HG03097 (cell line): ENCODE measurements at regions not wholly inside any gene's neighbourhood (a gene's known extent, or its start where the extent isn't known, plus 50 kb on each side); places are given as distances from the start of the nearest gene placed in this dataset.

Experiments used
- ATAC-seq: cut with Tn5 transposase; IDR thresholded peaks from one replicate; pipeline ENCODE4 v1.9.1; 2021; ENCODE audit not compliant: unreplicated experiment, low FRiP score

GRCh38 chr13:107866941-107867623 lies 348.3 kb downstream of the LIG4 start:
- no peak for ATAC-seq

- ATAC-seq, result no peak
These were observed 349.1 kb downstream of the LIG4 start for GRCh38 chr13:107866032-107866940.

DNA sequence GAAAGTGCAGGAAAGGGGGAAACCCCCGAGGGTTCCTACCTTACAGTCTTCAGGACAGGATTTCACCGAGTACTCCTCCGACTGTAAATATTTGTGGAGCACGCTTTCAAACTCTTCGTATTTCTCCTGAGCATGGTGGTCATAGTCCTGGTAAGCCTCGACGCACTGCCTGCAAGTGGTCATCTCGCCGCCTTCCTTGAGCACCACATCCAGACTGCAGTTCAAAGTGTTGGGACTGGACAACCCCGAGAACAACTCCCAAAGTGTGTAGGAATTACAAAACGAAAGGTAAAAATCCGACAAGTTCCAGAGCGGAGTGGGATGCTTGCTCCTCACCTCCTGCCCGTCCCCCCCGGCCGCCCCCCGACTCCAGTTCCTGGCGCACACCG lies 349.7 kb downstream of the LIG4 start:
- ATAC-seq, result no peak

- no peak for ATAC-seq
These were observed 350.1 kb downstream of the LIG4 start for GRCh38 chr13:107865318-107865575.

- no peak for ATAC-seq
These were observed 350.6 kb downstream of the LIG4 start for GRCh38 chr13:107864543-107865317.

DNA sequence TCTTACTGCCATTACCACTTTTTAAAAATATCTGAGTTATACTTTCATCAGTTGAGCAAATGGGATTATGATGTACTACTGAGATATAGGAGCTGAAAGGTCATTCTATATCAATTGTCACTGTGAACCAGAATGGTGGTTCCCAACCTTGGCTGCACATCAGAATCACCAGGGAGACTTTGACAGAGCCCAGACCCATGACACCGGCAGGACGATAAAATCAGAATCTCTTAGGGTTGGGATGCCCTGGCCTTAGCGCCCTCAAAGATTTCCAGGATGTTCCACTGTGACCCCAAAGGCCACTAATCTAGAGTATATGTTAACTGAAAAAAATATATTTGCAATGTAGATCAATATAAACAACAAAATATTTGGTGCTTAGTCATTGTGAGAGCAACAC lies 355.1 kb downstream of the LIG4 start:
- ATAC-seq, result no peak

- no peak for ATAC-seq
These were observed 360.5 kb downstream of the LIG4 start for GRCh38 chr13:107854880-107855279.

- no peak for ATAC-seq
These were observed 363.3 kb downstream of the LIG4 start for GRCh38 chr13:107852072-107852471.

GRCh38 chr13:107851670-107852069 lies 363.7 kb downstream of the LIG4 start:
- no peak for ATAC-seq

- ATAC-seq, result no peak
These were observed 367.9 kb downstream of the LIG4 start for GRCh38 chr13:107847406-107847805.

DNA sequence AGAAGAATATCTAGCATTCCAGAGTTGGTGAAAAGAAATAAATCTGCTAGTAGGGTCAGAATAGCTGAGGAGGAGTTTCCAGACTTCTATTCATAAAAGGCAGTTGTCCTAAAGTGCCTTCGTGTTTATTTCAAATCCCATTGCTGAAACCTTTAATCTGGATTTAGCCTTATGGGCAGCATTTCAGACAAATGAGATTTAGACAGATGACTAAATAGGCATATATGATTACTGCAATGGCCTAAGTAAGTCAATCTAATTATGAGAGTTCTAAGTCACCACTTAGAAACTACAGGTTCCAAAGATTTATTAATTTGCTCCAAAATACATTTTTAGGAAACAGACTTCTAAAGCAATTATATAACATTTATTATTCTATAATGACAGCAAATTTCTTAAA lies 368.7 kb downstream of the LIG4 start:
- no peak for ATAC-seq

- ATAC-seq, result no peak
These were observed 369.4 kb downstream of the LIG4 start for GRCh38 chr13:107845911-107846310.

DNA sequence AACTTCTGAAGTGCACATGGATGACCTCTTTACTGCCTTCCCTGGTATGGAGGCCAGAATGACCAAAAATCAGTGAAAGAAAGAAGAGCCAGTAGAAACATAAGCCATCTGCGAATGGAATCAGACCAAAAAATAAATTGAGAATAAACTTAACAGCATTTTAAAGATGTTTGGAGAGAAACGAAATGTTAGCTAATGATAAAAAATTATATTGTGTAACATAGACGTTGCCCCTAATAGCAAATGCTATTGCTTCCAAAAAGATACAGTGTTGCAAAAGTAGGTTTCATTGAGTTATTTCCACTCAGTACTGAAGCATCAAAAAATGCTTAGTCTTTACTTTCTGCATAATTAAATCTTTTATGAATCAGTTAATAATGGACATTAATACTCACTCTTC lies 371.7 kb downstream of the LIG4 start:
- no peak for ATAC-seq

DNA sequence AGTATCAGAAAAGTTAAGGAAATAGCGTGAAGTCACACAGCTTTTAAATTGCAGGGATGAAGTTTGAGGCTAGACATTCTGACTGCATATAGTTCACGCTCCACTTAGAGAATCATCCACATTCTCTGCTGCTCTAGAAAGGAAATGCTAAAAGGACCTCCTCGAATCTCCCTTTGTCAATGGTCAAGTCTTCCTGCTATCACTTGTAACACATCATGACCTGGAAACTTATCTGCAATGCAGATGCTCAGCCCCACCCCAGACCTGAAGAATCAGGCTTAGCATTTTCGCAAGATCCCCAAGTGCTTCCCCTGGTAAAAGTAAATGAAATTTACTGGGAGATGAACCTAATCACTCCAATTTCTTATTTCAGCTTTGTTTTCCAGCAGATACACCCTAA lies 372.1 kb downstream of the LIG4 start:
- ATAC-seq, result no peak

GRCh38 chr13:107842562-107843180 lies 372.7 kb downstream of the LIG4 start:
- no peak for ATAC-seq

- ATAC-seq, result no peak
These were observed 376.7 kb downstream of the LIG4 start for GRCh38 chr13:107838588-107839161.

DNA sequence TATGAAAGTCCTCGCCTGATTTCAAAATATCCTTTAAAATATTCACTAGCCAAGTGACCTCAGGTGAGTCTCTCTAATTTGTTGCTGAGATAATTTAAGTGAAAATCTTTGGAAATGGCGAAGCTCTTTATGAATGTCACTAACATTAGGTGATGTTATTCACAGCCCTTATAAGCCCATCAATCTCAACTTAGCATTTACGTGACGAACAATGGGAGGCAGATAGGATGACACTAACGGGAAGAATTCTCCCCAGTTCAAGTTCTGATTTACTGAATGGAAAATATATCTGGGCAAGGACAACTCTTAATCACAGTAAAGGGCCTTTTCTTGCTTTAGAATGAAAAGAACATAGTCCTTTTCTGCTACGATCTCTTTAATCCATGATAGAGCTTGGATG lies 378.7 kb downstream of the LIG4 start:
- ATAC-seq, result no peak

- ATAC-seq, result no peak
These were observed 379.9 kb downstream of the LIG4 start for GRCh38 chr13:107835339-107836018.

- ATAC-seq, result no peak
These were observed 380.6 kb downstream of the LIG4 start for GRCh38 chr13:107834717-107835116.

DNA sequence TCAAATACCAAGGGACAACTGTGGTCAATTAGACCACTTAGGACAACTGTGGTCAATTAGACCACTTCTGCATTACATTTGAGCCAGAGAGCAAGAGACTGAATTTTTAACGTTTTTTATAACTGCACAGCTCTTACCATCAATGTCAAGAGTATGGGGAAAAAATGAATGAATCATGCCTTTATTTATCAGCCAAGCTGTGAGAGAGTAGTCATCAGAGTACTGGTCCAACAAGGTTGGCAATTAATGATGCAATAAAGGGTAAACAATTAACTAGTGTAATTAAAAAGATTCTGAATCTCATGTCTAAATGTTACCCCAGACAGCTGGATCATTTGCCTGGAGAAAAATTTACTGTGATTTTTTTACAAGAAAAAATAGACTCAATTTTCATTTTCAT lies 381.1 kb downstream of the LIG4 start:
- ATAC-seq, result no peak
